Peyer's patch (tissue), 4 donors: ENCODE measurements at regions not wholly inside any gene's neighbourhood (a gene's known extent, or its start where the extent isn't known, plus 50 kb on each side); places are given as distances from the start of the nearest gene placed in this dataset.

Experiments
- CTCF ChIP-seq, 6 experiments: fragments of 450-650 bp in 4 of 6; fragments of 200-600 bp in 2 of 6; sonication (generic) in 1 of 6; IDR thresholded peaks; one replicate each; pipeline ENCODE4 v1.5.1; 2017 to 2019; ENCODE audit warnings: antibody characterized with exemption in 6 of 6, mild to moderate bottlenecking in 3 of 6, moderate library complexity in 1 of 6
- POLR2A ChIP-seq, 2 donors: fragments of 450-650 bp; IDR thresholded peaks; one replicate each; pipeline ENCODE4 v1.5.1; 2017; ENCODE audit warnings: antibody characterized with exemption in 2 of 2, mild to moderate bottlenecking in 2 of 2, moderate library complexity in 2 of 2

DNA sequence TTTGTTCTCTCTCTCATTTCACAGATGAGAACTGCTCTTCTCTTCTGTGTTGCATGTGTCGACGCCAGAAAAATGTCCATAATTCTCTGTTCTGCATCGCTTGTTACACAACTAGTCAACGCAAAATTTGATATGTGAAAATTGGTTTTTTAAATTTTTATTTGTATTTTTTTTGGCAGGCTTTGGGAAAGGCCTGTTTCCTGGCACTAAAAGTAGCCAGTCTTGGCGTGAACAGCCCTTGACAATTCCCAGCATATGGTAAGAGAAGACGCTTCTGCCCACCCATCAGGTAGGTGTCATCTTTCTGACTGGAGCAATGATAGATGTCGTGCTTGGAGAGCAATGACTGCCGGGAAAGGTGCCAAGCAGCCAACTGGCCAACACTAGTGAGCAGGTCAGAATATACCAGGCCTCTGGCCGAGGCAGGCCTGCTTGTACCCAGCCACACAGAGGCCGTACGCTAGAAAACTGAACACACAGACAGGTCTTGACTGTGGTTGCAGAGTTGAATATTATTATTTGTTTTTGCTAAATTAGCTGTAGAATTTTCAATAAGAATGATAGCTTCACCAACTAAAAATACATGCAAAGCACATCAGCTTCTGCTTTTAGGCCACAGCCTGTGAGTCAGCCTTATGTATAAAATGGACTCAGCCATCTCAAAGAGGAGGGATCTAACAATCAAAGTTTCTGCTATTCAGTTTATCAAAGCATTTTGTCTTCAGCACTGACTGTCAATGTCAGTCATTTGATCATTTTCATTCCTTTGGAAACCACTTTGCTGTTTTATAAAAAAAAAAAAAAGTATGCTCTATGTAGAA is 837.5 kb downstream of the MCTP2 start:
- no peak for TF ChIP-seq CTCF (IDR thresholded peaks at IDR 0.05)
- no peak for TF ChIP-seq POLR2A (IDR thresholded peaks at IDR 0.05)
